Suprapubic skin (tissue), 3 donors: ENCODE measurements at regions not wholly inside any gene's neighbourhood (a gene's known extent, or its start where the extent isn't known, plus 50 kb on each side); places are given as distances from the start of the nearest gene placed in this dataset.

Experiments used
- EP300 ChIP-seq: sonication (generic); formaldehyde crosslinking; IDR thresholded peaks from one replicate; pipeline ENCODE4 v1.6.1; 2017; ENCODE audit warnings: antibody characterized with exemption
- TF ChIP-seq, protein P1 (sequence below), 2 donors: fragments of 200-600 bp in 1 of 2; fragments of 450-650 bp in 1 of 2; sonication (generic) in 1 of 2; IDR thresholded peaks; one replicate each; pipeline ENCODE4 v1.5.1; 2016 to 2019; ENCODE audit warnings: antibody characterized with exemption in 2 of 2, mild to moderate bottlenecking in 1 of 2, moderate library complexity in 1 of 2

DNA sequence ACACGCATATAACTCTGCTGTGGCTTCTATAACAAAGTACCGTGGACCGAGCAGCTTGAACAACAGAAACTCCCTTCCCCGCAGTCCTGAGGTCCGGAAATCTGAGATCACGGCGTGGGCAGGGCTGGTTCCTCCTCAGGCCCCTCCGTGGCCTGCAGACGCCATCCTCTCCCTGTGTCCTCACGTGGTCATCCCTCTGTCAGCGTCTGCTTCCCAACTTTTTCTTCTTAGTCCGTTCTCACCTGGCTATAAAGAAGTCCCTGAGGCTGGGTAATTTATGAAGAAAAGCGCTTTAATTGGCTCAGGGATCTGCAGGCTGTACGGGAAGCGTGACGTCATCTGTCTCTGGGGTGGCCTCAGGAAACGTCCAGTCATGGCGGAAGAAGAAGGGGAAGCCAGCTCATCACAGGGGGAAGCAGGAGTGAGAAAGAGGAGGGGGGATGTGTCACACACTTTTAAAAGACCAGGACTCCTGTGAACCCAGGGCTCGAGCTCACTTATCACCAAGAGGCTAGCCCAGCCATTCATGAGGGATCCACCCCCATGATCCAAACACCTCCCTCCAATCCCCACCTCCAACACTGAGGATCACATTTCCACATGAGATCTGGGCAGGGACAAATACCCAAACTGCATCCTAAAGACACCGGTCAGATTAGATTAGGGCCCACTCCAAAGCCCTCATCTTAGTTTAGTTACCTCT lies 91.2 kb upstream of the INSIG1 start:
- TF ChIP-seq, protein P1, sequence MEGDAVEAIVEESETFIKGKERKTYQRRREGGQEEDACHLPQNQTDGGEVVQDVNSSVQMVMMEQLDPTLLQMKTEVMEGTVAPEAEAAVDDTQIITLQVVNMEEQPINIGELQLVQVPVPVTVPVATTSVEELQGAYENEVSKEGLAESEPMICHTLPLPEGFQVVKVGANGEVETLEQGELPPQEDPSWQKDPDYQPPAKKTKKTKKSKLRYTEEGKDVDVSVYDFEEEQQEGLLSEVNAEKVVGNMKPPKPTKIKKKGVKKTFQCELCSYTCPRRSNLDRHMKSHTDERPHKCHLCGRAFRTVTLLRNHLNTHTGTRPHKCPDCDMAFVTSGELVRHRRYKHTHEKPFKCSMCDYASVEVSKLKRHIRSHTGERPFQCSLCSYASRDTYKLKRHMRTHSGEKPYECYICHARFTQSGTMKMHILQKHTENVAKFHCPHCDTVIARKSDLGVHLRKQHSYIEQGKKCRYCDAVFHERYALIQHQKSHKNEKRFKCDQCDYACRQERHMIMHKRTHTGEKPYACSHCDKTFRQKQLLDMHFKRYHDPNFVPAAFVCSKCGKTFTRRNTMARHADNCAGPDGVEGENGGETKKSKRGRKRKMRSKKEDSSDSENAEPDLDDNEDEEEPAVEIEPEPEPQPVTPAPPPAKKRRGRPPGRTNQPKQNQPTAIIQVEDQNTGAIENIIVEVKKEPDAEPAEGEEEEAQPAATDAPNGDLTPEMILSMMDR (IDR thresholded peaks at IDR 0.05): no peak
- no peak for TF ChIP-seq EP300
